ENCODE measurements at regions not wholly inside any gene's neighbourhood (a gene's known extent, or its start where the extent isn't known, plus 50 kb on each side); places are given as distances from the start of the nearest gene placed in this dataset.
"Not testable (repeated sequence)": the region's sequence is repeated elsewhere in the genome, so short reads cannot be mapped to it uniquely, and the experiment has no call there.

- no peak overlapping the region for H3K27ac Mint-ChIP-seq
- no peak for DNase-seq (ENCODE audit: low spot score)
- Histone ChIP-seq H3K27me3 (peaks cover 36% of the 10 kb centered on the region), H3K4me2 (no peak overlapping the region), H3K4me1 (no peaks in the 10 kb centered on the region), H3K27ac (no peak overlapping the region), H3K9ac (no peak overlapping the region), H3K9me3 (ENCODE audit: low read depth) (no peaks in the 10 kb centered on the region), H3K36me3 (no peaks in the 10 kb centered on the region), H3K79me2 (ENCODE audit: low read depth) (no peaks in the 10 kb centered on the region), H3K4me3 (no peak overlapping the region), H2AFZ (replicated peaks) (no peak overlapping the region), H4K20me1 (ENCODE audit: low read depth) (no peaks in the 10 kb centered on the region), H3F3A (ENCODE audit: low read depth) (no peaks in the 10 kb centered on the region)
- H3K4me1 Mint-ChIP-seq: no peaks in the 10 kb centered on the region
- no peak overlapping the region for H3K4me3 Mint-ChIP-seq
- H3K9me3 Mint-ChIP-seq: no peaks in the 10 kb centered on the region
- TF ChIP-seq EZH2phosphoT487 (IDR thresholded peaks at IDR 0.05) (no peak), CTCF (IDR thresholded peaks at IDR 0.05) (no peak), EZH2 (IDR thresholded peaks at IDR 0.05) (no peak)
- H3K36me3 Mint-ChIP-seq: peaks cover 14% of the 10 kb centered on the region
- no peaks in the 10 kb centered on the region for H3K27me3 Mint-ChIP-seq (ENCODE audit: insufficient read depth, low read depth)
Measured at GRCh38 chr22:22322792-22323191, 78.2 kb downstream of the VPREB1 start.

GRCh38 chr22:22327723-22328122 is 83.1 kb downstream of the VPREB1 start:
- H3K79me2 ChIP-seq (ENCODE audit: low read depth): no peaks in the 10 kb centered on the region
- H3K27me3 Mint-ChIP-seq (ENCODE audit: insufficient read depth, low read depth): peaks cover 2% of the 10 kb centered on the region
- no peak overlapping the region for H3K4me2 ChIP-seq
- peaks cover 85% of the 10 kb centered on the region for H3K27me3 ChIP-seq
- H3K9ac ChIP-seq: no peak overlapping the region
- no peaks in the 10 kb centered on the region for H3K9me3 ChIP-seq (ENCODE audit: low read depth)
- H3K4me3 Mint-ChIP-seq: no peak overlapping the region
- H2AFZ ChIP-seq (replicated peaks): no peak overlapping the region
- no peaks in the 10 kb centered on the region for H4K20me1 ChIP-seq (ENCODE audit: low read depth)
- TF ChIP-seq EZH2 (IDR thresholded peaks at IDR 0.05) (no peak), CTCF (IDR thresholded peaks at IDR 0.05) (no peak), EZH2phosphoT487 (IDR thresholded peaks at IDR 0.05) (no peak)
- H3K27ac Mint-ChIP-seq: no peak overlapping the region
- H3K36me3 ChIP-seq: no peaks in the 10 kb centered on the region
- no peaks in the 10 kb centered on the region for H3F3A ChIP-seq (ENCODE audit: low read depth)
- no peak overlapping the region for H3K27ac ChIP-seq
- H3K4me3 ChIP-seq: no peak overlapping the region
- peaks cover 2% of the 10 kb centered on the region for H3K36me3 Mint-ChIP-seq
- peaks cover 3% of the 10 kb centered on the region for H3K4me1 Mint-ChIP-seq
- no peak for DNase-seq (ENCODE audit: low spot score)
- peaks cover 11% of the 10 kb centered on the region for H3K9me3 Mint-ChIP-seq
- no peaks in the 10 kb centered on the region for H3K4me1 ChIP-seq

DNA sequence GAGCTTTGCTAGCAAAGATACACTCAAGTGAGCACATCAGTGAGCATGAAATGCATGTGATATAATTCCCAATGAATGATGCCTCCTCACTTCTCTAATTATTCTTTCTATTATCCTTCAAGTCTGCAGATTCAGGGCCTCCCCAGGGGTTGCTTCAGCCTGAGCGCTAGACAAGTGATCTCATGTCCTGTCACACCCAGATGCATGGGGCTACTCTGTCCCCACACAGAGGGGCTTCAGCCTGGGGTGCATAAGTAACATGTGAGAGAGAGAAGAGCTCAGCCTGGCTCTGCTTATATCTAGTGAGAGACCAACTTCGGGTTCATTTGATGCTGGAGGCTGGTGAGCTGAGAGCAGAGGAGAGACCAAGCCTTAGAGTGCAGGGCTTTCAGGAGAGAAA is 85.2 kb downstream of the VPREB1 start:
- H3K9me3 ChIP-seq (ENCODE audit: low read depth): no peaks in the 10 kb centered on the region
- H3K27me3 Mint-ChIP-seq (ENCODE audit: insufficient read depth, low read depth): peaks cover 2% of the 10 kb centered on the region

DNA sequence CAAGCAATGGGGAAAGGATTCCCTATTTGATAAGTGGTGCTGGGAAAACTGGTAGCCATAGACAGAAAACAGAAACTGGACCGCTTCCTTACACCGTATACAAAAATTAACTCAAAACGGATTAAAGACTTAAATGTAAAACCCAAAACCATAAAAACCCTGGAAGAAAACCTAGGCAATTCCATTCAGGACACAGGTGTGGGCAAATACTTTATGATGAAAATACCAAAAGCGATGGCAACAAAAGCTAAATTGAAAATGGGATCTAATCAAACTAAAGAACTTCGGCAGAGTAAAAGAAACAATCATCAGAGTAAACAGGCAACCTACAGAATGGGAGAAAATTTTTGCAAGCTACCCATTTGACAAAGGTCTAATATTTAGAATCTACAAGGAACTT is 91.1 kb downstream of the VPREB1 start:
- H3K36me3 Mint-ChIP-seq; H3F3A ChIP-seq (ENCODE audit: low read depth); H2AFZ ChIP-seq (replicated peaks); H3K4me3 ChIP-seq; H3K79me2 ChIP-seq (ENCODE audit: low read depth); H3K27me3 Mint-ChIP-seq (ENCODE audit: insufficient read depth, low read depth); H3K4me2 ChIP-seq; H3K9me3 ChIP-seq (ENCODE audit: low read depth); H3K27ac Mint-ChIP-seq; H4K20me1 ChIP-seq (ENCODE audit: low read depth); H3K4me3 Mint-ChIP-seq; DNase-seq (ENCODE audit: low spot score); H3K9ac ChIP-seq; H3K4me1 Mint-ChIP-seq; H3K4me1 ChIP-seq; H3K27ac ChIP-seq; H3K36me3 ChIP-seq: not testable (repeated sequence)
- H3K27me3 ChIP-seq: peaks cover 100% of the 10 kb centered on the region
- peaks cover 52% of the 10 kb centered on the region for H3K9me3 Mint-ChIP-seq

More for the DNA sequence above, 85.2 kb downstream of the VPREB1 start:
- Histone ChIP-seq H3K27me3 (peaks cover 100% of the 10 kb centered on the region), H3K4me1 (no peaks in the 10 kb centered on the region), H3K4me2 (no peak overlapping the region), H3K36me3 (no peaks in the 10 kb centered on the region), H2AFZ (replicated peaks) (no peak overlapping the region), H4K20me1 (ENCODE audit: low read depth) (no peaks in the 10 kb centered on the region), H3K79me2 (ENCODE audit: low read depth) (no peaks in the 10 kb centered on the region), H3K4me3 (no peak overlapping the region), H3K9ac (no peak overlapping the region), H3F3A (ENCODE audit: low read depth) (no peaks in the 10 kb centered on the region), H3K27ac (no peak overlapping the region)
- Mint-ChIP-seq H3K27ac (no peak overlapping the region), H3K4me1 (peaks cover 3% of the 10 kb centered on the region), H3K9me3 (peaks cover 30% of the 10 kb centered on the region), H3K36me3 (no peaks in the 10 kb centered on the region), H3K4me3 (no peak overlapping the region)
- DNase-seq (ENCODE audit: low spot score): no peak
- TF ChIP-seq CTCF (IDR thresholded peaks at IDR 0.05) (no peak), EZH2 (IDR thresholded peaks at IDR 0.05) (no peak), EZH2phosphoT487 (IDR thresholded peaks at IDR 0.05) (no peak)

- not testable (repeated sequence) for H3K27me3 Mint-ChIP-seq (ENCODE audit: insufficient read depth, low read depth); H3K36me3 ChIP-seq; H3K79me2 ChIP-seq (ENCODE audit: low read depth); H3K4me2 ChIP-seq; DNase-seq (ENCODE audit: low spot score); H3K4me3 ChIP-seq; H3F3A ChIP-seq (ENCODE audit: low read depth); H3K36me3 Mint-ChIP-seq; H3K9me3 ChIP-seq (ENCODE audit: low read depth); H4K20me1 ChIP-seq (ENCODE audit: low read depth); H3K9ac ChIP-seq; H3K27ac Mint-ChIP-seq; H3K4me1 ChIP-seq; H2AFZ ChIP-seq (replicated peaks); H3K27ac ChIP-seq; H3K4me3 Mint-ChIP-seq; H3K4me1 Mint-ChIP-seq
- peaks cover 100% of the 10 kb centered on the region for H3K27me3 ChIP-seq
- peaks cover 50% of the 10 kb centered on the region for H3K9me3 Mint-ChIP-seq
Measured at GRCh38 chr22:22336333-22336732, 91.7 kb downstream of the VPREB1 start.

DNA sequence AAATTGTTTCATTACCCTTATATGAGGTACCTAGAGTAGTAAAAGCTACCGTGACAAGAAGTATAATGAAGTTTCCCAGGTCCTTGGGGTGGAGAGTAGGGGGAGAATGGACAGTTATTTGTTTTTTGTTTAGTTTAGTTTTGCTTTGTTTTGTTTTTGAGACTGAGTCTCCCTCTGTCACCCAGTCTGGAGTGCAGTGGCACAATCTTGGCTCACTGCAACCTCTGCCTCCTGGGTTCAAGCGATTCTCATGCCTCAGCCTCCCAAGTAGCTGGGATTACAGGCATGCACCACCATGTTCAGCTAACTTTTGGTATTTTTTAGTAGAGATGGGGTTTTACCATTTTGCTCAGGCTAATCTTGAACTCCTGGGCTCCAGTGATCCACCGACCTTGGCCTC is 94.2 kb downstream of the VPREB1 start:
- H3K9ac ChIP-seq; H3K79me2 ChIP-seq (ENCODE audit: low read depth); H3K4me3 ChIP-seq; H4K20me1 ChIP-seq (ENCODE audit: low read depth); H3K4me1 ChIP-seq; H2AFZ ChIP-seq (replicated peaks); H3K36me3 Mint-ChIP-seq; H3K36me3 ChIP-seq; H3K4me1 Mint-ChIP-seq; H3K4me2 ChIP-seq; H3K9me3 ChIP-seq (ENCODE audit: low read depth); H3K27ac ChIP-seq; H3K4me3 Mint-ChIP-seq; H3K27ac Mint-ChIP-seq; H3F3A ChIP-seq (ENCODE audit: low read depth); DNase-seq (ENCODE audit: low spot score): not testable (repeated sequence)
- Mint-ChIP-seq H3K9me3 (peaks cover 31% of the 10 kb centered on the region), H3K27me3 (ENCODE audit: insufficient read depth, low read depth) (peaks cover 20% of the 10 kb centered on the region)
- peaks cover 96% of the 10 kb centered on the region for H3K27me3 ChIP-seq

Measured in neural progenitor cell (in vitro differentiated cells).